Neural progenitor cell (in vitro differentiated cells): ENCODE measurements at regions not wholly inside any gene's neighbourhood (a gene's known extent, or its start where the extent isn't known, plus 50 kb on each side); places are given as distances from the start of the nearest gene placed in this dataset.

Experiments used
- DNase-seq: peaks from one replicate; pipeline ENCODE4 v3.0.0-alpha.2; 2016; ENCODE audit warnings: low spot score
- H2AFZ ChIP-seq: fragments of 200-600 bp; sonication (generic); replicated peaks from 2 replicates; pipeline ENCODE4 v1.6.1; 2016; ENCODE audit warnings: antibody characterized with exemption
- H3F3A ChIP-seq: fragments of 200-600 bp; sonication (generic); 2 replicates; pipeline ENCODE4 v1.6.1; 2016; ENCODE audit warnings: antibody characterized with exemption, low read depth
- H3K27ac ChIP-seq: fragments of 200-600 bp; sonication (generic); 2 replicates; pipeline ENCODE4 v1.5.1; 2016; ENCODE audit warnings: mild to moderate bottlenecking
- H3K27me3 ChIP-seq: fragments of 200-600 bp; sonication (generic); 2 replicates; pipeline ENCODE4 v1.6.1; 2016; ENCODE audit warnings: mild to moderate bottlenecking, moderate library complexity
- H3K36me3 ChIP-seq: fragments of 200-600 bp; sonication (generic); 2 replicates; pipeline ENCODE4 v1.5.1; 2016
- H3K4me1 ChIP-seq: fragments of 200-600 bp; sonication (generic); 2 replicates; pipeline ENCODE4 v1.6.1; 2016; ENCODE audit warnings: mixed run types
- H3K4me2 ChIP-seq: fragments of 200-600 bp; sonication (generic); 2 replicates; pipeline ENCODE4 v1.6.1; 2016
- H3K4me3 ChIP-seq: fragments of 200-600 bp; sonication (generic); 2 replicates; pipeline ENCODE4 v1.5.1; 2016
- H3K79me2 ChIP-seq: fragments of 200-600 bp; sonication (generic); 2 replicates; pipeline ENCODE4 v1.6.1; 2016; ENCODE audit warnings: low read depth
- H3K9ac ChIP-seq: fragments of 200-600 bp; sonication (generic); 2 replicates; pipeline ENCODE4 v1.6.1; 2016
- H3K9me3 ChIP-seq: fragments of 200-600 bp; sonication (generic); 2 replicates; pipeline ENCODE4 v1.5.1; 2016; ENCODE audit warnings: low read depth
- H4K20me1 ChIP-seq: fragments of 200-600 bp; sonication (generic); 2 replicates; pipeline ENCODE4 v1.6.1; 2016; ENCODE audit warnings: low read depth
- H3K27ac Mint-ChIP-seq: 3 replicates; pipeline ENCODE4 v1.8.0; 2021; ENCODE audit warnings: mixed read lengths
- H3K27me3 Mint-ChIP-seq: 2 replicates; pipeline ENCODE4 v1.8.0; 2022; ENCODE audit warnings: low read depth, mild to moderate bottlenecking, inconsistent platforms, moderate library complexity, mixed read lengths; ENCODE audit not compliant: insufficient read depth
- H3K36me3 Mint-ChIP-seq: 3 replicates; pipeline ENCODE4 v1.8.0; 2021; ENCODE audit warnings: mixed read lengths
- H3K4me1 Mint-ChIP-seq: 3 replicates; pipeline ENCODE4 v1.8.0; 2021; ENCODE audit warnings: mixed read lengths
- H3K4me3 Mint-ChIP-seq: 3 replicates; pipeline ENCODE4 v1.8.0; 2021; ENCODE audit warnings: mild to moderate bottlenecking, moderate library complexity, mixed read lengths
- H3K9me3 Mint-ChIP-seq: 3 replicates; pipeline ENCODE4 v1.8.0; 2020; ENCODE audit warnings: mixed read lengths
- EZH2 ChIP-seq: fragments of 200-600 bp; sonication (generic); IDR thresholded peaks from 2 replicates; pipeline ENCODE4 v1.6.1; 2017; ENCODE audit warnings: antibody characterized with exemption, mild to moderate bottlenecking, moderate library complexity
- EZH2phosphoT487 ChIP-seq: fragments of 200-600 bp; sonication (generic); IDR thresholded peaks from 2 replicates; pipeline ENCODE4 v1.6.1; 2017; ENCODE audit warnings: antibody characterized with exemption
- TF ChIP-seq, protein P1 (sequence below): fragments of 200-600 bp; sonication (generic); IDR thresholded peaks from 2 replicates; pipeline ENCODE4 v1.5.1; 2017; ENCODE audit warnings: antibody characterized with exemption, mild to moderate bottlenecking

DNA sequence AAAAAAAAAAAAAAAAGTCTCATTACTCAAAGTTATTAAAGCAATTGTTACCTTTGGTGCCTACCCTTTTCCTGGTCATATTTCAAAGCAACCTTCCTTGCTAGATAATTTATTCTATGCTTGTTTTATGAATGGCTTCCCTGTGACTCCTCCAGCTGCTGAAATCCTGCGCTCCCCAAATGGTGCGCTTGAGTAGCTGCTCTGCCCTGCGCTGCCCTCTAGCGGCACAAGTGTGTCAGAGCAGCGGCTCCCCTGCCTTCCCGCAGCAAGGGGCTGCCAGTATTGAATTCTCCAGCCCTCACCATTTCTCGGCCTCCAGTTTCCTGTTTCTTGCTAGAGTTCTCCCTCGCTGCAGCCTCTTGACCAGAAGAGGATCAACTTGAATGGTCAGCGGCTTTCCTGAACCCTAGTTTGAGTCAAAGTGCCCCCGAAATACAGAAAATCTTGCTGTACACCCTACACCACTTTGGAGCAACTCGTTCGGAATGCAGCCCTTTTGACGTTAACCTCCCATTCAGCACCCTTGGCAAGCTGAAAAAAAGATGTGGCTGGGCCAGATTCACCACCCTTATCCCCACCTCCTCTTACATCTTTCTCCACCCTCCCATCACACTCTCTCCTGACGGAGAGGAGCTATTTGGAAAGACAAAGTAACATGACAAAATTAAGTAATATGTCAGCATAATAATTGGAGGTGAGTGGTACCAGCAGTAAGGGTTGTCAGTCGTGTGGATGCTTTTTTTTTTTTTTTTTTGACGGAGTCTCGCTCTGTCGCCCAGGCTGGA is 60.4 kb upstream of the KLHL31 start:
- H3F3A ChIP-seq, result no peaks in the 10 kb centered on the region
- Mint-ChIP-seq H3K27ac (peak overlapping the region; percentile 91), H3K36me3 (no peaks in the 10 kb centered on the region), H3K4me3 (no peak overlapping the region), H3K4me1 (peaks cover 13% of the 10 kb centered on the region), H3K27me3 (peaks cover 4% of the 10 kb centered on the region), H3K9me3 (no peaks in the 10 kb centered on the region)
- no peak overlapping the region for H3K4me2 ChIP-seq
- H3K27ac ChIP-seq, result no peak overlapping the region
- TF ChIP-seq EZH2phosphoT487, result no peak
- TF ChIP-seq, protein P1, sequence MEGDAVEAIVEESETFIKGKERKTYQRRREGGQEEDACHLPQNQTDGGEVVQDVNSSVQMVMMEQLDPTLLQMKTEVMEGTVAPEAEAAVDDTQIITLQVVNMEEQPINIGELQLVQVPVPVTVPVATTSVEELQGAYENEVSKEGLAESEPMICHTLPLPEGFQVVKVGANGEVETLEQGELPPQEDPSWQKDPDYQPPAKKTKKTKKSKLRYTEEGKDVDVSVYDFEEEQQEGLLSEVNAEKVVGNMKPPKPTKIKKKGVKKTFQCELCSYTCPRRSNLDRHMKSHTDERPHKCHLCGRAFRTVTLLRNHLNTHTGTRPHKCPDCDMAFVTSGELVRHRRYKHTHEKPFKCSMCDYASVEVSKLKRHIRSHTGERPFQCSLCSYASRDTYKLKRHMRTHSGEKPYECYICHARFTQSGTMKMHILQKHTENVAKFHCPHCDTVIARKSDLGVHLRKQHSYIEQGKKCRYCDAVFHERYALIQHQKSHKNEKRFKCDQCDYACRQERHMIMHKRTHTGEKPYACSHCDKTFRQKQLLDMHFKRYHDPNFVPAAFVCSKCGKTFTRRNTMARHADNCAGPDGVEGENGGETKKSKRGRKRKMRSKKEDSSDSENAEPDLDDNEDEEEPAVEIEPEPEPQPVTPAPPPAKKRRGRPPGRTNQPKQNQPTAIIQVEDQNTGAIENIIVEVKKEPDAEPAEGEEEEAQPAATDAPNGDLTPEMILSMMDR, result peak; percentile 96
- no peaks in the 10 kb centered on the region for H3K79me2 ChIP-seq
- H3K27me3 ChIP-seq, result no peaks in the 10 kb centered on the region
- no peaks in the 10 kb centered on the region for H3K36me3 ChIP-seq
- H4K20me1 ChIP-seq, result no peaks in the 10 kb centered on the region
- DNase-seq, result peak; percentile 87
- no peaks in the 10 kb centered on the region for H3K9me3 ChIP-seq
- H3K9ac ChIP-seq, result no peak overlapping the region
- peak overlapping the region; percentile 94 for H2AFZ ChIP-seq
- H3K4me1 ChIP-seq, result peaks cover 25% of the 10 kb centered on the region
- H3K4me3 ChIP-seq, result no peak overlapping the region

DNA sequence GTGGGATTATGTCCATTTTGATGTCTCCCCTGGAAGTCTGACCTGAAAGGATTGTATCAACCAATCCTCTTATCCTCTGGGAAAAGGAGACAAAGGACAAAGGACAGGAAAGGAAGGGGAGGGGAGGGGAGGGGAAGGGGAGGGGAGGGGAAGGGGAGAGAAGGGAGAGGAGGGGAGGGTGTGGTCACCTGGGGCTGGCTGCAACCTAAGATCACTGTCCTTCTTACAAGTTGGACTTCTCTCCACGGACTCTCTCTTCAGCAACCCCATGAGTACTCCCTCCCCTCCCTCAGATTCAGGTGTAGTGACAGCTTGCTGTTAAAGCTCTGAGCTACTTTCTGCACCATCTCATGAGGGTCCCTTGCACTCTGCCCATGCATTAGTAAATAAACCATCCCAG is 58.9 kb upstream of the KLHL31 start:
- Mint-ChIP-seq H3K27me3 (peaks cover 4% of the 10 kb centered on the region), H3K27ac (no peak overlapping the region), H3K9me3 (no peaks in the 10 kb centered on the region), H3K36me3 (no peaks in the 10 kb centered on the region), H3K4me3 (no peak overlapping the region), H3K4me1 (peaks cover 10% of the 10 kb centered on the region)
- Histone ChIP-seq H3K9me3 (no peaks in the 10 kb centered on the region), H3K36me3 (no peaks in the 10 kb centered on the region), H3K4me3 (no peak overlapping the region), H3K4me2 (no peak overlapping the region), H2AFZ (no peak overlapping the region), H3F3A (no peaks in the 10 kb centered on the region), H3K27ac (no peak overlapping the region), H4K20me1 (no peaks in the 10 kb centered on the region), H3K9ac (no peak overlapping the region), H3K79me2 (no peaks in the 10 kb centered on the region), H3K4me1 (peaks cover 10% of the 10 kb centered on the region), H3K27me3 (no peaks in the 10 kb centered on the region)
- peak; percentile 34 for DNase-seq
- TF ChIP-seq EZH2 (no peak), EZH2phosphoT487 (no peak)
- TF ChIP-seq, protein P1, result no peak

DNA sequence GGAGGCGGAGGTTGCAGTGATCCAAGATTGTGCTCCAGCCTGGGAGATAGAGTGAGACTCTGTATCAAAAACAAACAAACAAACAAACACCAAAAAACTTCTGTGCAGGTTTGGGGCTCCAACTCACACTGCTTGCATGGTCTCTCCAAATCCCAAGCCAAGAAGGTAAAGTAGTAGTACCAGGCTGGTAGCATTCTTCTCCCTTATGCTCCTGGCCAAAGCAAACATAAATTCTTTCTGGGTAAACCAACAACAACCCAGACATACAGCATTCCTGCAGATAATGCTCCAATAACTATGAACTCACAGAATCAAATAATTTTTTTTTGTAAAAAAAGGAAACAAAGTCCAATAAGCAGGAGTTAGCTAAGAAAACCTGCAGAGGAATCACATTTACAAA is 57.8 kb upstream of the KLHL31 start:
- H3K9ac ChIP-seq, result no peak overlapping the region
- no peak overlapping the region for H3K4me3 ChIP-seq
- H3K4me1 Mint-ChIP-seq, result peaks cover 7% of the 10 kb centered on the region
- no peaks in the 10 kb centered on the region for H3K9me3 Mint-ChIP-seq
- DNase-seq, result no peak
- no peaks in the 10 kb centered on the region for H3K79me2 ChIP-seq
- no peaks in the 10 kb centered on the region for H3K36me3 ChIP-seq
- H3K27ac ChIP-seq, result no peak overlapping the region
- H3K4me1 ChIP-seq, result peaks cover 10% of the 10 kb centered on the region
- H3K27me3 Mint-ChIP-seq, result peaks cover 4% of the 10 kb centered on the region
- no peaks in the 10 kb centered on the region for H4K20me1 ChIP-seq
- no peak overlapping the region for H3K4me3 Mint-ChIP-seq
- H3K9me3 ChIP-seq, result no peaks in the 10 kb centered on the region
- no peak for TF ChIP-seq EZH2
- H3K27ac Mint-ChIP-seq, result no peak overlapping the region
- no peak overlapping the region for H3K4me2 ChIP-seq
- no peaks in the 10 kb centered on the region for H3K27me3 ChIP-seq
- H3F3A ChIP-seq, result no peaks in the 10 kb centered on the region
- H2AFZ ChIP-seq, result no peak overlapping the region
- no peaks in the 10 kb centered on the region for H3K36me3 Mint-ChIP-seq

DNA sequence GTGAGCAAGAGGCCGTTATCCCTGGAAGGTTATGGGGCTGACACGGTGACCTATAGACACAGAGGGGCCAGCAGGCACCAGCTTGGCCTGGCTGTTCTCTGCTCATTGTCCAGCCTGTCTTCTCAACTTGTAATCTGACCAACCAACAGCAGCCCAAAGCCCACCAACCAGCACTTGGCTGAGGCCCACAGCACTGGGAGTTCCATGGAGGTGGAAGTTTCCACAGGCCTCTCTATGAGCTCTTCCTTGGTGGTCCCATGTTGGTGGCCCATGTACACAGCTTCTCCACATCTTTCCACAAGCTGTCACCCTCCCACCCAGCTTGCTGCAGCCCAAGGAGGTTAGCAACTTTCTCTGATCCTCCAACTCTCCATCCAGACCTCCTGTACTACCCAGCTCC is 56.2 kb upstream of the KLHL31 start:
- H3K4me1 Mint-ChIP-seq, result peaks cover 4% of the 10 kb centered on the region
- H3K4me2 ChIP-seq, result no peak overlapping the region
- H3K4me3 Mint-ChIP-seq, result no peak overlapping the region
- no peak overlapping the region for H3K4me3 ChIP-seq
- no peak overlapping the region for H3K9ac ChIP-seq
- no peak for DNase-seq
- no peaks in the 10 kb centered on the region for H4K20me1 ChIP-seq
- no peaks in the 10 kb centered on the region for H3K9me3 ChIP-seq
- no peaks in the 10 kb centered on the region for H3K79me2 ChIP-seq
- H3K36me3 Mint-ChIP-seq, result no peaks in the 10 kb centered on the region
- peaks cover 2% of the 10 kb centered on the region for H3K27me3 Mint-ChIP-seq
- no peaks in the 10 kb centered on the region for H3K9me3 Mint-ChIP-seq
- no peaks in the 10 kb centered on the region for H3F3A ChIP-seq
- peaks cover 10% of the 10 kb centered on the region for H3K4me1 ChIP-seq
- no peak for TF ChIP-seq EZH2phosphoT487
- TF ChIP-seq, protein P1, result no peak
- no peak overlapping the region for H3K27ac ChIP-seq
- H3K36me3 ChIP-seq, result no peaks in the 10 kb centered on the region
- H3K27ac Mint-ChIP-seq, result no peak overlapping the region
- no peak overlapping the region for H2AFZ ChIP-seq
- no peaks in the 10 kb centered on the region for H3K27me3 ChIP-seq
